Chondrocyte (in vitro differentiated cells): ENCODE measurements at regions not wholly inside any gene's neighbourhood (a gene's known extent, or its start where the extent isn't known, plus 50 kb on each side); places are given as distances from the start of the nearest gene placed in this dataset.
"Not testable (repeated sequence)": the region's sequence is repeated elsewhere in the genome, so short reads cannot be mapped to it uniquely, and the experiment has no call there.

ENCODE experiments used
- DNase-seq: peaks from one replicate; pipeline ENCODE4 v3.0.0; 2021; ENCODE audit warnings: mixed read lengths, low spot score
- H3K27ac Mint-ChIP-seq: one replicate; pipeline ENCODE4 v1.8.0; 2021; ENCODE audit warnings: mild to moderate bottlenecking, moderate library complexity, mixed read lengths; ENCODE audit not compliant: unreplicated experiment
- H3K27me3 Mint-ChIP-seq: 2 replicates; pipeline ENCODE4 v1.8.0; 2021; ENCODE audit warnings: low read depth, mixed read lengths
- H3K36me3 Mint-ChIP-seq: 2 replicates; pipeline ENCODE4 v1.8.0; 2021; ENCODE audit warnings: low read depth, mixed read lengths
- H3K4me1 Mint-ChIP-seq: 2 replicates; pipeline ENCODE4 v1.8.0; 2021; ENCODE audit warnings: low read depth, mild to moderate bottlenecking, mixed read lengths
- H3K4me3 Mint-ChIP-seq: one replicate; pipeline ENCODE4 v1.8.0; 2021; ENCODE audit warnings: mild to moderate bottlenecking, moderate library complexity, mixed read lengths; ENCODE audit not compliant: unreplicated experiment
- H3K9me3 Mint-ChIP-seq: 2 replicates; pipeline ENCODE4 v1.8.0; 2021; ENCODE audit warnings: low read depth, mixed read lengths
- TF ChIP-seq, protein P1 (sequence below): fragments of 200-600 bp; sonication (generic); IDR thresholded peaks from 2 replicates; pipeline ENCODE4 v1.5.0; 2021; ENCODE audit warnings: antibody characterized with exemption, mild to moderate bottlenecking, moderate library complexity

DNA sequence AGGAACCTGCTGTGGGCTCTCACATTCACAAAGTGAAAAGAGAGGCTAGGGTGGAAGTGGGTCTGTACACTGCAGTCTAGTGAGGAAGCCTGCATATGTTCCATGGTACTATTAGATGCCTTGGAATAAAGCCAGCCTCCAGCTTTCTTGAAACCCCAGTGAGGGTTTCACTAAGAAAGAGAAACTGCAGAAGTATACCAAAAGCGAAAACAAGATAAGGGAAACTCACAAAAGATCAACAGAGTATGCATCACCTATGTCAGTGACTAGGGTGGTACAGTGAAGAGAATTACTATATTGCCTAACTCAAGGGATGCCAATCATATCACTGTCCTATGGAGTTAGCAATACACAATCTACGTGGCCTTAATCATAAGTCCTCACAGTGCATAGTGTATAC is 212.5 kb upstream of the GADL1 start:
- no peak for DNase-seq

DNA sequence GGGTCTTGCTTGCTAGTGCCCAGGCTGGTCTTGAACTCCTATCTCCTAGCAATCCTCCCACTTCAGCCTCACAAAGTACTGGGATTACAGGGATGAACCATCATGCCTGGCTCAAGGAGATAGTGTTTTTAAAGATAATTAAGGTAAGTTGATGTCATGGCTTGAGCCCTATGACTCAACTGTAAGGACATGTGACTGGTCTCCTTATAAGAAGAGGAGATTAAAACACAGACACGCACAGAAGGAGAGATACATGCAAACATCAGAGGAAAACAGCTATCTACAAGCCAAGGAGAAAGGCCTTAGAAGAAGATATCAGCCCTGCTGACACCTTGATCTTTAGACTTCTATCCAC is 220.4 kb upstream of the GADL1 start:
- Mint-ChIP-seq H3K27ac (no peak overlapping the region), H3K9me3 (peaks cover 5% of the 10 kb centered on the region), H3K4me3 (no peak overlapping the region), H3K27me3 (no peaks in the 10 kb centered on the region), H3K4me1 (no peaks in the 10 kb centered on the region), H3K36me3 (no peaks in the 10 kb centered on the region)
- no peak for DNase-seq
- TF ChIP-seq, protein P1, sequence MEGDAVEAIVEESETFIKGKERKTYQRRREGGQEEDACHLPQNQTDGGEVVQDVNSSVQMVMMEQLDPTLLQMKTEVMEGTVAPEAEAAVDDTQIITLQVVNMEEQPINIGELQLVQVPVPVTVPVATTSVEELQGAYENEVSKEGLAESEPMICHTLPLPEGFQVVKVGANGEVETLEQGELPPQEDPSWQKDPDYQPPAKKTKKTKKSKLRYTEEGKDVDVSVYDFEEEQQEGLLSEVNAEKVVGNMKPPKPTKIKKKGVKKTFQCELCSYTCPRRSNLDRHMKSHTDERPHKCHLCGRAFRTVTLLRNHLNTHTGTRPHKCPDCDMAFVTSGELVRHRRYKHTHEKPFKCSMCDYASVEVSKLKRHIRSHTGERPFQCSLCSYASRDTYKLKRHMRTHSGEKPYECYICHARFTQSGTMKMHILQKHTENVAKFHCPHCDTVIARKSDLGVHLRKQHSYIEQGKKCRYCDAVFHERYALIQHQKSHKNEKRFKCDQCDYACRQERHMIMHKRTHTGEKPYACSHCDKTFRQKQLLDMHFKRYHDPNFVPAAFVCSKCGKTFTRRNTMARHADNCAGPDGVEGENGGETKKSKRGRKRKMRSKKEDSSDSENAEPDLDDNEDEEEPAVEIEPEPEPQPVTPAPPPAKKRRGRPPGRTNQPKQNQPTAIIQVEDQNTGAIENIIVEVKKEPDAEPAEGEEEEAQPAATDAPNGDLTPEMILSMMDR, result no peak

More for the DNA sequence above, 212.5 kb upstream of the GADL1 start:
- peaks cover 12% of the 10 kb centered on the region for H3K4me1 Mint-ChIP-seq
- H3K27ac Mint-ChIP-seq, result no peak overlapping the region
- H3K9me3 Mint-ChIP-seq, result peaks cover 5% of the 10 kb centered on the region
- TF ChIP-seq, protein P1, result no peak
- H3K27me3 Mint-ChIP-seq, result no peaks in the 10 kb centered on the region
- H3K4me3 Mint-ChIP-seq, result no peak overlapping the region
- no peaks in the 10 kb centered on the region for H3K36me3 Mint-ChIP-seq

DNA sequence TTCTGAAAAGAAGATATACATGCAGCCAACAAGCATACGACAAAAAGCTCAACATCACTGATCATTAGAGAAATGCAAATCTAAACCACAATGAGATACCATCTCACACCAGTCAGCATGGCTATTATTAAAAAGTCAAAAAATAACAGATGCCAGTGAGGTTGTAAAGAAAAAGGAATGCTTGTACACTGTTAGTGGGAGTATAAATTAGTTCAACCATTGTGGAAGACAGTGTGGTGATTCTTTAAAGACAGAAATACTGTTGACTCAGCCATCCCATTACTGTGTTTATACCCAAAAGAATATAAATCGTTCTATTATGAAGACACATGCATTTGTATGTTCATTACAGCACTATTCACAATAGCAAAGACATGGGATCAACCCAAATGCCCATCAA is 221.1 kb upstream of the GADL1 start:
- not testable (repeated sequence) for H3K9me3 Mint-ChIP-seq, DNase-seq, H3K4me3 Mint-ChIP-seq, H3K4me1 Mint-ChIP-seq, H3K27me3 Mint-ChIP-seq, H3K27ac Mint-ChIP-seq, H3K36me3 Mint-ChIP-seq

DNA sequence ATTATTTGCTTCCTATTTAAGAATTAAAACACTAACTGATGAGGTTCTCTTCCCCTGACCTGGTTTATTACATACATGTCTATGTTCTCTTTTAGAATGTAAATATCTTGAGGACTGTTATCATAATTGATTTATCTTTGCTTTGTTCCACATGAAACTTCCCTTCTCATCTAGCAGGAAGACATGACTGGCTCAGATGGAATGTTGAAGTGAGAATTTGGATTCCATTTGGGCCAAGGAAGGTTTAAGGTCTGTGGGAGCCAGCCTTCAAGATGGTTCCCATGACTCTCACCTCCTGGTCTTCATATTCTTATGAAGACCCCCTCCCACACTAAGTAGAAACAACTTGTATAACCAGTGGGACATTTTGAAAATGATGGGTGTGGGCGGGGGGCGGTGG is 222.2 kb upstream of the GADL1 start:
- no peak overlapping the region for H3K4me3 Mint-ChIP-seq
- no peak overlapping the region for H3K27ac Mint-ChIP-seq
- TF ChIP-seq, protein P1, result no peak
- H3K9me3 Mint-ChIP-seq, result peaks cover 5% of the 10 kb centered on the region
- no peak for DNase-seq
- H3K27me3 Mint-ChIP-seq, result no peaks in the 10 kb centered on the region
- H3K36me3 Mint-ChIP-seq, result no peaks in the 10 kb centered on the region
- H3K4me1 Mint-ChIP-seq, result no peaks in the 10 kb centered on the region

DNA sequence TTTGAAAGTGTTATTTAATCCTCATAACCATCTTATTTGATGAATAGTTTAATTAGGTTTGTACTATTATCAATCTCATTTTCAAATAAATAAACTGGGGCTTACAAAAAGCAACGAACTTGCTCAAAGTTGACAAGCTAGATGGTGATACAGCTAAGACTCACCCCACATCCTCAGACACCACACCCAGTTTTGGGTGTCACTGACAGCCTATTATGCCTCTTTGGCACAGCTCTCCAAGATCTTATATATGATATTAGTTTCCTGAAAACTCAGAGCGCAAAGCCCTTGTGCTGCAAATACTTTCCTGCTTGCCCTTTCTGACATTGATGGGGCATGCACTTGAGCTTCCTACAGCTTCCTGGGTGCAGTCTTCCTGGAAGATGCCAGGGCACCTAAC is 223.4 kb upstream of the GADL1 start:
- no peak overlapping the region for H3K27ac Mint-ChIP-seq
- TF ChIP-seq, protein P1, result no peak
- DNase-seq, result no peak
- H3K27me3 Mint-ChIP-seq, result no peaks in the 10 kb centered on the region
- H3K36me3 Mint-ChIP-seq, result no peaks in the 10 kb centered on the region
- H3K4me1 Mint-ChIP-seq, result no peaks in the 10 kb centered on the region
- H3K4me3 Mint-ChIP-seq, result no peak overlapping the region
- H3K9me3 Mint-ChIP-seq, result peaks cover 5% of the 10 kb centered on the region

DNA sequence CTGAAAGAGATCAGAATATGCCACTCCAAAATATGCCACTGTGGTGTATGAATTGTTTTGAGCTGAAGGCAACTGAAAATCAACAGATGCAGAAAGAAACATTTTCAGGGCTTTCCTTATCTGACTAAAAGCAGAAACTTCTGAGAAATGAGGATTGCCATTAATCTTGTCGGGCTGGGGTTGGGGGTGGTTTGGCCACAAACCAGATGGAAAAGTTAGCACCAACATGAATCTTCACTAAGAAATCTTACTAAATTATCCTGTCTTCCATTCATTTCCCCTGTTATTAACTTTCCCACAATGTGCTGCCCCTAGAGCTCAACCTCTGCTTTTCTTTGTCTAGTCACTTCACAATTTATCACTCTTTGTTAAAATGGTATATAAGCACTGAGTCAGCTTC is 229.9 kb upstream of the GADL1 start:
- Mint-ChIP-seq H3K4me3 (no peak overlapping the region), H3K9me3 (peaks cover 14% of the 10 kb centered on the region), H3K36me3 (peaks cover 2% of the 10 kb centered on the region), H3K4me1 (no peaks in the 10 kb centered on the region), H3K27me3 (no peaks in the 10 kb centered on the region), H3K27ac (no peak overlapping the region)
- TF ChIP-seq, protein P1, result no peak
- no peak for DNase-seq
